HFFc6 (cell line): ENCODE measurements at regions not wholly inside any gene's neighbourhood (a gene's known extent, or its start where the extent isn't known, plus 50 kb on each side); places are given as distances from the start of the nearest gene placed in this dataset.

Experiments
- DNase-seq: peaks from one replicate; pipeline ENCODE4 v3.0.0-alpha.2; 2018
- H3K27ac Mint-ChIP-seq: 2 replicates; pipeline ENCODE4 v1.8.0; 2020; ENCODE audit warnings: mild to moderate bottlenecking, mixed read lengths
- H3K27me3 Mint-ChIP-seq: 2 replicates; pipeline ENCODE4 v1.8.0; 2021; ENCODE audit warnings: mild to moderate bottlenecking, moderate library complexity, mixed read lengths; ENCODE audit not compliant: insufficient read depth
- H3K36me3 Mint-ChIP-seq: 2 replicates; pipeline ENCODE4 v1.8.0; 2021; ENCODE audit warnings: low read depth, mixed read lengths
- H3K4me1 Mint-ChIP-seq: 2 replicates; pipeline ENCODE4 v1.8.0; 2020; ENCODE audit warnings: low read depth, mixed read lengths
- H3K4me3 Mint-ChIP-seq: 2 replicates; pipeline ENCODE4 v1.8.0; 2020; ENCODE audit warnings: mild to moderate bottlenecking, moderate library complexity, mixed read lengths
- H3K9me3 Mint-ChIP-seq: 2 replicates; pipeline ENCODE4 v1.8.0; 2020; ENCODE audit warnings: mild to moderate bottlenecking, mixed read lengths
- CTCF ChIP-seq: fragments of 200-600 bp; sonication (generic); IDR thresholded peaks from 2 replicates; pipeline ENCODE4 v1.5.0; 2021; ENCODE audit warnings: antibody characterized with exemption, mild to moderate bottlenecking

- no peak for TF ChIP-seq CTCF
- no peaks in the 10 kb centered on the region for H3K4me1 Mint-ChIP-seq
- no peak overlapping the region for H3K27ac Mint-ChIP-seq
- peaks cover 5% of the 10 kb centered on the region; the same call in 1 of the 2 replicates for H3K36me3 Mint-ChIP-seq
- H3K4me3 Mint-ChIP-seq, result no peak overlapping the region
- H3K27me3 Mint-ChIP-seq, result no peaks in the 10 kb centered on the region
- DNase-seq, result no peak
- H3K9me3 Mint-ChIP-seq, result peaks cover 40% of the 10 kb centered on the region
Observed at GRCh38 chr12:24244231-24244630, 294.8 kb upstream of the SOX5 start.

GRCh38 chr12:24240707-24241106, 291.2 kb upstream of the SOX5 start:
- H3K4me3 Mint-ChIP-seq, result no peak overlapping the region
- H3K27me3 Mint-ChIP-seq, result no peaks in the 10 kb centered on the region
- no peak for TF ChIP-seq CTCF
- DNase-seq, result no peak
- H3K4me1 Mint-ChIP-seq, result no peaks in the 10 kb centered on the region
- peaks cover 38% of the 10 kb centered on the region for H3K9me3 Mint-ChIP-seq
- no peak overlapping the region for H3K27ac Mint-ChIP-seq
- H3K36me3 Mint-ChIP-seq, result peaks cover 4% of the 10 kb centered on the region; the same call in 1 of the 2 replicates

GRCh38 chr12:24233519-24234246, 284.2 kb upstream of the SOX5 start:
- Mint-ChIP-seq H3K4me1 (no peaks in the 10 kb centered on the region), H3K27me3 (no peaks in the 10 kb centered on the region), H3K36me3 (peaks cover 2% of the 10 kb centered on the region; the same call in 1 of the 2 replicates), H3K9me3 (peaks cover 22% of the 10 kb centered on the region), H3K27ac (no peak overlapping the region), H3K4me3 (no peak overlapping the region)
- no peak for TF ChIP-seq CTCF
- DNase-seq, result no peak

GRCh38 chr12:24232531-24232930, 283.1 kb upstream of the SOX5 start:
- no peak overlapping the region for H3K27ac Mint-ChIP-seq
- H3K4me1 Mint-ChIP-seq, result no peaks in the 10 kb centered on the region
- H3K4me3 Mint-ChIP-seq, result no peak overlapping the region
- peaks cover 23% of the 10 kb centered on the region for H3K9me3 Mint-ChIP-seq
- no peak for DNase-seq
- no peak for TF ChIP-seq CTCF
- H3K36me3 Mint-ChIP-seq, result no peaks in the 10 kb centered on the region
- H3K27me3 Mint-ChIP-seq, result no peaks in the 10 kb centered on the region

GRCh38 chr12:24231298-24231697, 281.8 kb upstream of the SOX5 start:
- TF ChIP-seq CTCF, result no peak
- no peaks in the 10 kb centered on the region for H3K4me1 Mint-ChIP-seq
- no peak overlapping the region for H3K27ac Mint-ChIP-seq
- no peaks in the 10 kb centered on the region for H3K27me3 Mint-ChIP-seq
- H3K4me3 Mint-ChIP-seq, result no peak overlapping the region
- H3K9me3 Mint-ChIP-seq, result peaks cover 23% of the 10 kb centered on the region
- H3K36me3 Mint-ChIP-seq, result no peaks in the 10 kb centered on the region
- no peak for DNase-seq
